B cell (primary cell): ENCODE measurements at regions not wholly inside any gene's neighbourhood (a gene's known extent, or its start where the extent isn't known, plus 50 kb on each side); places are given as distances from the start of the nearest gene placed in this dataset.

Source experiments
- CTCF ChIP-seq: fragments of 200-600 bp; IDR thresholded peaks from one replicate; pipeline ENCODE4 v1.8.0; 2022; ENCODE audit warnings: antibody characterized with exemption, mild to moderate bottlenecking
- EZH2 ChIP-seq: IDR thresholded peaks from 2 replicates; pipeline ENCODE4 v1.6.1; 2012; ENCODE audit warnings: borderline replicate concordance, low read depth, mild to moderate bottlenecking, moderate library complexity, low read length; ENCODE audit not compliant: insufficient read depth, poor library complexity, severe bottlenecking

GRCh38 chr2:116949249-116949648 is 865.2 kb upstream of the DDX18 start:
- no peak for TF ChIP-seq EZH2
- TF ChIP-seq CTCF, result no peak
